SU-DHL-6 (cell line): ENCODE measurements at regions not wholly inside any gene's neighbourhood (a gene's known extent, or its start where the extent isn't known, plus 50 kb on each side); places are given as distances from the start of the nearest gene placed in this dataset.
"Not testable (repeated sequence)": the region's sequence is repeated elsewhere in the genome, so short reads cannot be mapped to it uniquely, and the experiment has no call there.

Source experiments
- EZH2phosphoT487 ChIP-seq: fragments of 200-600 bp; sonication (generic), shearing (Covaris generic); conservative IDR thresholded peaks from 2 replicates; pipeline ENCODE4 v1.6.1; 2018; ENCODE audit warnings: mild to moderate bottlenecking, antibody characterized with exemption, low read length, moderate library complexity, mixed read lengths
- TF ChIP-seq, protein P1 (sequence below): fragments of 200-600 bp; sonication (generic); IDR thresholded peaks from one replicate; pipeline ENCODE4 v1.5.1; 2017; ENCODE audit warnings: antibody characterized with exemption, mild to moderate bottlenecking, low read length, moderate library complexity; ENCODE audit not compliant: insufficient read depth, poor library complexity, severe bottlenecking

DNA sequence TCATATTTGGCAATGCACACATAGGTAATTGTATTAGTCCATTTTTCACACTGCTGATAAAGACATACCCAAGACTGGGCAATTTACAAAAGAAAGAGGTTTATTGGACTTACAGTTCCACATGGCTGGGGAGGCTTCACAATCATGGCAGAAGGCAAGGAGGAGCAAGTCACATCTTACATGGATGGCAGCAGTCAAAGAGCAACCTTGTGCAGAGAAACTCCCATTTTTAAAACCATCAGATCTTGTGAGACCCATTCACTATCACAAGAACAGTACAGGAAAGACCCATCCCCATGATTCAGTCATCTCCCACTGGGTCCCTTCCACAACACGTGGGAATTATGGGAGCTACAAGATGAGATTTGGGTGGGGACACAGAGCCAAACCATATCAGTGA, 123.2 kb downstream of the KBTBD2 start:
- TF ChIP-seq, protein P1, sequence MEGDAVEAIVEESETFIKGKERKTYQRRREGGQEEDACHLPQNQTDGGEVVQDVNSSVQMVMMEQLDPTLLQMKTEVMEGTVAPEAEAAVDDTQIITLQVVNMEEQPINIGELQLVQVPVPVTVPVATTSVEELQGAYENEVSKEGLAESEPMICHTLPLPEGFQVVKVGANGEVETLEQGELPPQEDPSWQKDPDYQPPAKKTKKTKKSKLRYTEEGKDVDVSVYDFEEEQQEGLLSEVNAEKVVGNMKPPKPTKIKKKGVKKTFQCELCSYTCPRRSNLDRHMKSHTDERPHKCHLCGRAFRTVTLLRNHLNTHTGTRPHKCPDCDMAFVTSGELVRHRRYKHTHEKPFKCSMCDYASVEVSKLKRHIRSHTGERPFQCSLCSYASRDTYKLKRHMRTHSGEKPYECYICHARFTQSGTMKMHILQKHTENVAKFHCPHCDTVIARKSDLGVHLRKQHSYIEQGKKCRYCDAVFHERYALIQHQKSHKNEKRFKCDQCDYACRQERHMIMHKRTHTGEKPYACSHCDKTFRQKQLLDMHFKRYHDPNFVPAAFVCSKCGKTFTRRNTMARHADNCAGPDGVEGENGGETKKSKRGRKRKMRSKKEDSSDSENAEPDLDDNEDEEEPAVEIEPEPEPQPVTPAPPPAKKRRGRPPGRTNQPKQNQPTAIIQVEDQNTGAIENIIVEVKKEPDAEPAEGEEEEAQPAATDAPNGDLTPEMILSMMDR, result not testable (repeated sequence)
- not testable (repeated sequence) for TF ChIP-seq EZH2phosphoT487
